ENCODE measurements at regions not wholly inside any gene's neighbourhood (a gene's known extent, or its start where the extent isn't known, plus 50 kb on each side); places are given as distances from the start of the nearest gene placed in this dataset.

- TF ChIP-seq CTCF (IDR thresholded peaks at IDR 0.05): no peak
- TF ChIP-seq POLR2A (IDR thresholded peaks at IDR 0.05): no peak
Observed at GRCh38 chr7:24368161-24368560, 84.2 kb downstream of the NPY start.

Data from esophagus squamous epithelium (tissue), 4 donors.